ENCODE measurements at regions not wholly inside any gene's neighbourhood (a gene's known extent, or its start where the extent isn't known, plus 50 kb on each side); places are given as distances from the start of the nearest gene placed in this dataset.

- Histone ChIP-seq H3K36me3 (replicated peaks in 1 of 2) (no peaks in the 10 kb centered on the region), H3K4me1 (replicated peaks in 1 of 2) (no peaks in the 10 kb centered on the region), H3K4me3 (no peak overlapping the region), H3K27ac (no peak overlapping the region), H3K9me3 (replicated peaks in 1 of 3) (no peaks in the 10 kb centered on the region), H3K27me3 (no peaks in the 10 kb centered on the region)
- TF ChIP-seq POLR2A (IDR thresholded peaks at IDR 0.05): no peak
- TF ChIP-seq, protein P1, sequence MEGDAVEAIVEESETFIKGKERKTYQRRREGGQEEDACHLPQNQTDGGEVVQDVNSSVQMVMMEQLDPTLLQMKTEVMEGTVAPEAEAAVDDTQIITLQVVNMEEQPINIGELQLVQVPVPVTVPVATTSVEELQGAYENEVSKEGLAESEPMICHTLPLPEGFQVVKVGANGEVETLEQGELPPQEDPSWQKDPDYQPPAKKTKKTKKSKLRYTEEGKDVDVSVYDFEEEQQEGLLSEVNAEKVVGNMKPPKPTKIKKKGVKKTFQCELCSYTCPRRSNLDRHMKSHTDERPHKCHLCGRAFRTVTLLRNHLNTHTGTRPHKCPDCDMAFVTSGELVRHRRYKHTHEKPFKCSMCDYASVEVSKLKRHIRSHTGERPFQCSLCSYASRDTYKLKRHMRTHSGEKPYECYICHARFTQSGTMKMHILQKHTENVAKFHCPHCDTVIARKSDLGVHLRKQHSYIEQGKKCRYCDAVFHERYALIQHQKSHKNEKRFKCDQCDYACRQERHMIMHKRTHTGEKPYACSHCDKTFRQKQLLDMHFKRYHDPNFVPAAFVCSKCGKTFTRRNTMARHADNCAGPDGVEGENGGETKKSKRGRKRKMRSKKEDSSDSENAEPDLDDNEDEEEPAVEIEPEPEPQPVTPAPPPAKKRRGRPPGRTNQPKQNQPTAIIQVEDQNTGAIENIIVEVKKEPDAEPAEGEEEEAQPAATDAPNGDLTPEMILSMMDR (IDR thresholded peaks at IDR 0.05): no peak
- 49 to 66% (median 55%) methylated on average over 2 of the region's 2 CpGs for WGBS, 4 donors
- intact Hi-C loops (cut with DNase I): no loop called here
- DNase-seq: no peak
Observed at GRCh38 chr4:58953575-58953974, 1843.4 kb upstream of the IGFBP7 start.

DNA sequence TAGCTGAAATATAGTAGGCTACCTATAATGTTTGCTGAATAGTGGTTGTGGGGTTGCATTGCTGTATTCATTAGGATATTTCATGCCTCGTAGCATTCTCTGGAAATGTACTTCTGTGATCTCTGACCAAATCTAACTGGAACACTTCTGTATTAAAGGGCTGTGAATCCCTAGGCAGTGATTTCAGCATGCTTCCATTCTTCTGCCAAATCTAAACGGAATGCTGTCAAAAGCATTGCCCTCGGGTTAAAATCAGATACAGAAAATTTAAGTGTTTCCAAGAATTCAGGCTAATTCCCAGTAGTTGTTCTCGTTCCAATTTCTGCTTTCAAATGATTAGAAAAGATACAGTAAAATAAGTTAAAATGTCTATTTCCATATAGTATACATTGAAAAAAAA is 1847.5 kb upstream of the IGFBP7 start:
- Histone ChIP-seq H3K9me3 (replicated peaks in 1 of 3) (no peaks in the 10 kb centered on the region), H3K27me3 (no peaks in the 10 kb centered on the region), H3K4me3 (no peak overlapping the region), H3K36me3 (replicated peaks in 1 of 2) (no peaks in the 10 kb centered on the region), H3K27ac (no peak overlapping the region), H3K4me1 (replicated peaks in 1 of 2) (no peaks in the 10 kb centered on the region)
- WGBS, 4 donors: 62 to 72% (median 71%) methylated on average over 4 of the region's 4 CpGs
- intact Hi-C loops (cut with DNase I): no loop called here
- no peak for DNase-seq
- TF ChIP-seq, protein P1 (IDR thresholded peaks at IDR 0.05): no peak
- TF ChIP-seq POLR2A (IDR thresholded peaks at IDR 0.05): no peak

DNA sequence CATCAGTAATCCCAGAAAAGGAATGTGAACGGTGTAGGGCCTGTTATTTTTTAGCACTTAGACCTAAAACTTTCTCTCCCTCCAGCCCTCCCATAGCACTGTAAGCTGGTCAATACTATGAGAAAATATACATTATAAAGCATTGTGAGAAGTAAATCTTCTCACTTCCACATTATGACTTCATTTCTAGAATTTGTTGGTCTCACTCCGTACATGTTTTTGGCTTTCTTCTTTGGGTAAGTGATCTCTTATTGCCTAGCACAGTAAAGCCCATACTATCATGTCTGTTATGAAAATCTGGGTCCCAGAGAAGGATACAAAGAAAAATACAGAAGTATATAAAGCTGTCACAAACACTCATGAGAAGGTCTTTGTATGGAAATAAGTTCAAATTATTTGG is 1851.1 kb upstream of the IGFBP7 start:
- no peak for DNase-seq
- Histone ChIP-seq H3K9me3 (replicated peaks in 1 of 3) (no peaks in the 10 kb centered on the region), H3K27me3 (no peaks in the 10 kb centered on the region), H3K36me3 (replicated peaks in 1 of 2) (no peaks in the 10 kb centered on the region), H3K4me3 (no peak overlapping the region), H3K27ac (no peak overlapping the region), H3K4me1 (replicated peaks in 1 of 2) (no peaks in the 10 kb centered on the region)
- WGBS, 4 donors: 65 to 72% (median 68%) methylated on average over 2 of the region's 2 CpGs
- no peak for TF ChIP-seq POLR2A (IDR thresholded peaks at IDR 0.05)
- TF ChIP-seq, protein P1 (IDR thresholded peaks at IDR 0.05): no peak
- intact Hi-C loops (cut with DNase I): no loop called here

DNA sequence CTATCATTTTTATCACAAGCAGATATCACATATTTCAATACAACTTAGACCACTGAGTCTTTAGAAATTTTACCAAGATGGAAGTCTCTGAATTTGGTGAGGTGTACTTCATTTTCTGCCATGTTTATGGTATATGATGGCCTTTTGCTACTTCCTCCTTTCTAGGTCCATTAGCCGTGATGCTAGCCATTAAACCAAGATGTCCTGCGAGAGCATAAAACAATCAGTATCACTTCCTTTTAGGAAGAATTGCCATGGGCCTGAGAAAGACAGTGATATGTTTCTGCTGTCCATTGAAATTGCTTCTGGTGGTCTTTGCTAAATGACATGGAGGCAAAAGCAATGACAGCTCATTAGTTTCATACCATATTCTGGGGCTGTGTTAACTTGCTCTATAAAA is 1851.7 kb upstream of the IGFBP7 start:
- Histone ChIP-seq H3K9me3 (replicated peaks in 1 of 3) (no peaks in the 10 kb centered on the region), H3K27ac (no peak overlapping the region), H3K4me1 (replicated peaks in 1 of 2) (no peaks in the 10 kb centered on the region), H3K36me3 (replicated peaks in 1 of 2) (no peaks in the 10 kb centered on the region), H3K4me3 (no peak overlapping the region), H3K27me3 (no peaks in the 10 kb centered on the region)
- no peak for TF ChIP-seq POLR2A (IDR thresholded peaks at IDR 0.05)
- TF ChIP-seq, protein P1 (IDR thresholded peaks at IDR 0.05): no peak
- intact Hi-C loops (cut with DNase I): no loop called here
- WGBS, 4 donors: 46 to 88% (median 73%) methylated on average over 2 of the region's 2 CpGs
- no peak for DNase-seq
